ENCODE measurements at regions not wholly inside any gene's neighbourhood (a gene's known extent, or its start where the extent isn't known, plus 50 kb on each side); places are given as distances from the start of the nearest gene placed in this dataset.

DNA sequence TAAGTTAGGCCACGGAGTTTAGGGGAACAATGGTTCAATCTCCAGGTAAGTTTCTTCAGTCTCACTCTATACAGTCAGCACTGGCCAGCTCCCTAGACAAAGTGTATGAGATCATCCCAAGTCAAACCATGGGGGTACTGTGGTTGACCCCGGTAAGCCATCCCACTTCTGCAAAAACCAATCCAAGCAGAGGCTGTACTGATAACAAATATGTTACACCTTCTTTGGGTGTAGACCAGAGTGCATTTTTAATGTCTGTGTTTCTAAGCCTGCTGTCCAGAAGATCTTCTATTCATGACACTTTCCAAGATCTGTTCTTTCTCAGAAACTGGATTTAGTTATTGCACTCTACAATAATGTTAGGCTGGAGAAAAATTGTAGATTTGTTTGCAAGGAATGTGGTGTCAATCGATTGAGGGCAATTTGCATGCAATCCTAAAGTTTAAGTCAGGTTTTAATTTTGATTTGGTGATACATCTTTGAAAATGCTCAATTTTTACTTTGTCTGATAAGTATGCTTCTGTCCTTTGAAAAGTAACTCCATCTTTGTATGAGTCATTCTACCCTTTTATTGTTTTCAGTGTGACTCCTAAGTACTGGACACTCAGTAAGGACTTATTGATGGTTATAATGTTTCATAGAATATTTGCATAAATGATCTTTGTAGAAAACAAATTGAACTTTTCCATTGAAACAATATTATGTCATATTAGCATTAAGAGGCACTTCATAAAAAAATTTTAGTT lies 152.4 kb downstream of the HLX start:
- no peak overlapping the region for H2AFZ ChIP-seq
- H3K4me3 ChIP-seq (ENCODE audit: low read depth, low read length) = no peak overlapping the region
- no peaks in the 10 kb centered on the region for H3K9me3 ChIP-seq (ENCODE audit: control insufficient read depth, low read length)
- H3K4me2 ChIP-seq (ENCODE audit: low read length) = no peak overlapping the region
- no peaks in the 10 kb centered on the region for H3K79me2 ChIP-seq
- H3K27me3 ChIP-seq (ENCODE audit: control insufficient read depth, insufficient read depth, low read length) = no peaks in the 10 kb centered on the region
- H3K27ac ChIP-seq = no peak overlapping the region
- TF ChIP-seq, protein P1, sequence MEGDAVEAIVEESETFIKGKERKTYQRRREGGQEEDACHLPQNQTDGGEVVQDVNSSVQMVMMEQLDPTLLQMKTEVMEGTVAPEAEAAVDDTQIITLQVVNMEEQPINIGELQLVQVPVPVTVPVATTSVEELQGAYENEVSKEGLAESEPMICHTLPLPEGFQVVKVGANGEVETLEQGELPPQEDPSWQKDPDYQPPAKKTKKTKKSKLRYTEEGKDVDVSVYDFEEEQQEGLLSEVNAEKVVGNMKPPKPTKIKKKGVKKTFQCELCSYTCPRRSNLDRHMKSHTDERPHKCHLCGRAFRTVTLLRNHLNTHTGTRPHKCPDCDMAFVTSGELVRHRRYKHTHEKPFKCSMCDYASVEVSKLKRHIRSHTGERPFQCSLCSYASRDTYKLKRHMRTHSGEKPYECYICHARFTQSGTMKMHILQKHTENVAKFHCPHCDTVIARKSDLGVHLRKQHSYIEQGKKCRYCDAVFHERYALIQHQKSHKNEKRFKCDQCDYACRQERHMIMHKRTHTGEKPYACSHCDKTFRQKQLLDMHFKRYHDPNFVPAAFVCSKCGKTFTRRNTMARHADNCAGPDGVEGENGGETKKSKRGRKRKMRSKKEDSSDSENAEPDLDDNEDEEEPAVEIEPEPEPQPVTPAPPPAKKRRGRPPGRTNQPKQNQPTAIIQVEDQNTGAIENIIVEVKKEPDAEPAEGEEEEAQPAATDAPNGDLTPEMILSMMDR (IDR thresholded peaks at IDR 0.05) = no peak
- no peaks in the 10 kb centered on the region for H3K4me1 ChIP-seq
- no peaks in the 10 kb centered on the region for H3K36me3 ChIP-seq (ENCODE audit: control insufficient read depth, insufficient read depth, low read length)
- no peak overlapping the region for H3K9ac ChIP-seq

DNA sequence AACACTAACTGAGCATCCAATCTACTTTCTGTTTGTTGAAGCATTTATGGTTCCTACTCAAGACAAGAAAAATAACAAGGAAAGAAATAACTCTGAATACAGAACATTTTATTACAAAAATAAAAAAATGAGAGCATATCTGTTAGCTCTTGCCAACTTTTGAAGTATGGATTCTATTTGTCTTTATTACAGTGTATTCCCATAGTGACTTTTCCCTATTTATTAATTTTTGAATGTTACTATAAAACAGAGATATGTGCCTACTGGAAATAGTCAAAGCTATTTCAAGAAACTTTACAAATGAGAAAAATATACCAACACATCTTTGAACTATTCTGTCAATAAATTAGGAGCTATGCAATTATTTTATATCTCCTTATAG lies 153.0 kb downstream of the HLX start:
- H3K36me3 ChIP-seq (ENCODE audit: control insufficient read depth, insufficient read depth, low read length) = no peaks in the 10 kb centered on the region
- H2AFZ ChIP-seq = no peak overlapping the region
- H3K27ac ChIP-seq = no peak overlapping the region
- H3K4me1 ChIP-seq = no peaks in the 10 kb centered on the region
- no peak overlapping the region for H3K9ac ChIP-seq
- no peaks in the 10 kb centered on the region for H3K27me3 ChIP-seq (ENCODE audit: control insufficient read depth, insufficient read depth, low read length)
- no peaks in the 10 kb centered on the region for H3K79me2 ChIP-seq
- no peak overlapping the region for H3K4me3 ChIP-seq (ENCODE audit: low read depth, low read length)
- no peaks in the 10 kb centered on the region for H3K9me3 ChIP-seq (ENCODE audit: control insufficient read depth, low read length)
- H3K4me2 ChIP-seq (ENCODE audit: low read length) = no peak overlapping the region
- TF ChIP-seq, protein P1 (IDR thresholded peaks at IDR 0.05) = no peak

DNA sequence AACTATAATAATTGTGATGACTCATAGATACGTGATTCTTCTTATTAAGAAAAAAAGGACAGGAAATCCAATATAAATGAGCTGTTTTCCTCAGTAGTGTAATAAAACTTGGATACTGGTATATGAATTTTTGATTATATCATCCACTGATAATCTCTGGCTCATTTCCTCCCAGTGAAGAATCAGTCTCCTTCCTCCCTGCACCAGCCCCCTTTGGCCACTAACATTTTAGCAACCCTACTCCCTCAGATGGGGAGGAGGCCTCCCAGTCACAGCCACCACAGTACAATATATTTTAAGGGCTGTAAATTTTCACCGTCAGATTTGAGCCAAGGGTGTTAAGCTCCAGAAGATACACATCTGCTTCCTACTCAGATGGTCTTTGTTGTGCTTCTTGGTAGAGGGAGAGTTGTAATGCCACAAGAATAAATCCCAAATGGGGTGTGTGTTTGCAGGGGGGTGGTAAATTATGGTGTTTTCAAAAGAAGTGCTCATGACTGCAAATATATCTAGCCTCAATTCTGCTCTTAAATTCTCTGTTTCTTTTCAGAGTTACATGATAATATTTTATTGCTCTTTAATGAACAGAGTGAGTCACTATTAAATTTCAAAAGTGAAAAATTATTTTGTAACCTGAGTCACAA lies 153.5 kb downstream of the HLX start:
- Histone ChIP-seq H3K9me3 (ENCODE audit: control insufficient read depth, low read length) (no peaks in the 10 kb centered on the region), H3K27ac (no peak overlapping the region)

DNA sequence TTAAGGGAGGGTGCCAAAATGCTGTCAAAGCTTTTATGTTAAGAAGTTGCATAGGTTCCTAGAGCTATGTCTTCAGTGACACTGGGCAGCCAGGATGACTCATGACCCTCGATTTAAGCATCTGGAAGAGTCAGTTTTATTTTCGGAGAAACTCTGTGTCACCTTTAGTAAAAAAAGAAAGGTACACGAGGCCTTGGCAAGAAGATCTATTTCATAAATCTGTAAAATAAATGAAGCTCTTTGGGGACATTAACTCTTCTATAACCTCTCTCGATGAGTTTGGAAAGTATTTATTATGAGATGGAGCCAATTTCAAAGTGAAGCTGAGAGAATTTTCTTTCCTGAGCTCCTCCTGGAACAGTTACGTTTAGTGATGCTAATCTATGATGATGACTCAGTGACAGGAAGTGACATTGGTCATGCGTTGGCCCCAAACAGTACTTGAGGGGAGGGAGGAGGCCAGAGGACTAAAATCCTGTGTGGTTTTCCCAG lies 156.5 kb downstream of the HLX start:
- no peaks in the 10 kb centered on the region for H3K79me2 ChIP-seq
- no peak overlapping the region for H3K9ac ChIP-seq
- no peak overlapping the region for H3K4me2 ChIP-seq (ENCODE audit: low read length)
- no peaks in the 10 kb centered on the region for H3K9me3 ChIP-seq (ENCODE audit: control insufficient read depth, low read length)
- no peaks in the 10 kb centered on the region for H3K4me1 ChIP-seq
- H3K27ac ChIP-seq = no peak overlapping the region
- no peaks in the 10 kb centered on the region for H3K27me3 ChIP-seq (ENCODE audit: control insufficient read depth, insufficient read depth, low read length)
- H2AFZ ChIP-seq = no peak overlapping the region
- no peak overlapping the region for H3K4me3 ChIP-seq (ENCODE audit: low read depth, low read length)
- TF ChIP-seq, protein P1 (IDR thresholded peaks at IDR 0.05) = no peak
- H3K36me3 ChIP-seq (ENCODE audit: control insufficient read depth, insufficient read depth, low read length) = no peaks in the 10 kb centered on the region

More for the DNA sequence above, 153.5 kb downstream of the HLX start:
- H3K36me3 ChIP-seq (ENCODE audit: control insufficient read depth, insufficient read depth, low read length) = no peaks in the 10 kb centered on the region
- H3K27me3 ChIP-seq (ENCODE audit: control insufficient read depth, insufficient read depth, low read length) = no peaks in the 10 kb centered on the region
- no peaks in the 10 kb centered on the region for H3K4me1 ChIP-seq
- no peak overlapping the region for H3K9ac ChIP-seq
- no peaks in the 10 kb centered on the region for H3K79me2 ChIP-seq
- TF ChIP-seq, protein P1 (IDR thresholded peaks at IDR 0.05) = no peak
- H3K4me3 ChIP-seq (ENCODE audit: low read depth, low read length) = no peak overlapping the region
- no peak overlapping the region for H2AFZ ChIP-seq
- no peak overlapping the region for H3K4me2 ChIP-seq (ENCODE audit: low read length)
